Kidney (tissue), 13 donors: ENCODE measurements at regions not wholly inside any gene's neighbourhood (a gene's known extent, or its start where the extent isn't known, plus 50 kb on each side); places are given as distances from the start of the nearest gene placed in this dataset.

Source experiments
- DNase-seq, 5 donors: peaks; one replicate each; pipeline ENCODE4 v3.0.0-alpha.2; 2013 to 2020
- FAIRE-seq: peaks from 2 replicates; lab custom pipeline; 2012; peaks lifted over from hg19 to GRCh38; lab: Jason Lieb, UNC
- H3K27ac ChIP-seq, 2 donors: one replicate each; pipeline ENCODE4 v1.7.0; 2013; ENCODE audit warnings: low read depth in 2 of 2, low read length in 2 of 2, inconsistent platforms in 1 of 2
- H3K27me3 ChIP-seq: one replicate; pipeline ENCODE4 v1.7.1; 2013; ENCODE audit warnings: low read length, inconsistent platforms; ENCODE audit not compliant: control insufficient read depth, insufficient read depth
- H3K36me3 ChIP-seq, 3 donors: one replicate each; pipeline versions ENCODE4 v1.7.0 to v1.7.1; 2013; ENCODE audit warnings: low read length in 3 of 3, control low read depth in 1 of 3, inconsistent platforms in 1 of 3; ENCODE audit not compliant: insufficient read depth in 3 of 3, control insufficient read depth in 2 of 3
- H3K4me1 ChIP-seq, 3 donors: one replicate each; pipeline versions ENCODE4 v1.7.0 to v1.7.1; 2013; ENCODE audit warnings: low read length in 3 of 3, inconsistent platforms in 1 of 3, low read depth in 1 of 3; ENCODE audit not compliant: control insufficient read depth in 2 of 3, insufficient read depth in 2 of 3
- H3K4me3 ChIP-seq, 3 donors: one replicate each; pipeline versions ENCODE4 v1.7.0 to v1.8.1; 2013; ENCODE audit warnings: low read length in 3 of 3, control low read depth in 1 of 3, inconsistent platforms in 1 of 3
- H3K9ac ChIP-seq, 3 donors: one replicate each; pipeline versions ENCODE4 v1.7.0 to v1.7.1; 2013; ENCODE audit warnings: low read length in 3 of 3, control low read depth in 1 of 3, inconsistent platforms in 1 of 3
- H3K9me3 ChIP-seq, 3 donors: one replicate each; pipeline versions ENCODE4 v1.7.0 to v1.7.1; 2013; ENCODE audit warnings: low read length in 3 of 3, control low read depth in 1 of 3, inconsistent platforms in 1 of 3; ENCODE audit not compliant: control insufficient read depth in 2 of 3, insufficient read depth in 1 of 3
- intact Hi-C: fragments of 100-400 bp; cut with DNase I; formaldehyde crosslinking; loops from one replicate; pipeline ENCODE4 v1.11.1; 2022
- TF ChIP-seq, protein P1 (sequence below): IDR thresholded peaks from 3 replicates; pipeline ENCODE4 v1.5.1; 2012; ENCODE audit warnings: mild to moderate bottlenecking, moderate library complexity, borderline replicate concordance; ENCODE audit not compliant: insufficient read depth; ENCODE audit errors: extremely low read depth
- donor health status: control.
- donor health status: control.
- donor health status: control.
- donor health status: control.
- donor health status: control.
- donor health status: DM: yes; HTN: yes; CAD: no.
- donor health status: Normal renal cell carcinoma (clear cell type).

DNA sequence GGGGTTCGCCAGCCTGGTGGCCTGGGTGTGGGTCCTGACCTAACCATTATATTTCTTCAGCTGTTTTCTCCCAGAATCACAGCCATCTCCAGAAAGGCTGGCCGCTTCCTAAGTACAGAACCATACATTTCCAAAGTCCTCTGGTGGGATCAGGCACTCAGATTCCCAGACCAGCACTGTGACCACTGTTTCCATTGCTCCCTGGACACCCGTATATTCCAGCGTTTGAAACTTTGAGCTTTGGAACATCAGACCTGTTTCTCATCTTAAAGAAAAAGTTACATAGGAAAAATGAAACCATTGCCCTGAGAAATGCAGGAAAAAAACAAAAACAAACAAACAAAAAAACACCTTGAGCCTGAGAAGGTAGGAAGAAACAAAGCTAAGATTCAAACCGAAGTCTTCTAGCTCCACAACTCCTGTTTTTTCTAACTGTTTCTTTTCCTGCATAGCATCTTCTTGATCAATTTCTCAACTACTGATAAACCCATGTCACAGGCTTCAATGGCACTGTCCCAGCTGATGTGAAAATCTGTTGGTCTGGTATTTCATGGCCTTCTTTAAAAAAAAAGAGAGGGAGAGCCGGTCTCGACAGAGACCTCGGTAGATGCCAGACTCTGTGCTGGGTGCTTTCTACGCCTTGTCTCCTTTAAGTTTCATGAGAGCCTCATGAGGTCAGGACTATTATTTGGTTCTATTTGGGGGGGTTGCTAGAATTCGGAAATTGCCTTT lies 221.3 kb downstream of the TOMM20 start:
- intact Hi-C loops, result no loop called here
- DNase-seq (no peak), FAIRE-seq (no peak)
- H3K27ac ChIP-seq, result peak overlapping the region; percentile 68 to 74
- peak overlapping the region in 1 of 3 donors; percentile 20 for H3K9ac ChIP-seq
- no peaks in the 10 kb centered on the region for H3K27me3 ChIP-seq
- no peaks in the 10 kb centered on the region for H3K36me3 ChIP-seq
- no peaks in the 10 kb centered on the region for H3K9me3 ChIP-seq
- H3K4me1 ChIP-seq, result peaks cover 7 to 18% (median 17%) of the 10 kb centered on the region in 3 donors
- TF ChIP-seq, protein P1, sequence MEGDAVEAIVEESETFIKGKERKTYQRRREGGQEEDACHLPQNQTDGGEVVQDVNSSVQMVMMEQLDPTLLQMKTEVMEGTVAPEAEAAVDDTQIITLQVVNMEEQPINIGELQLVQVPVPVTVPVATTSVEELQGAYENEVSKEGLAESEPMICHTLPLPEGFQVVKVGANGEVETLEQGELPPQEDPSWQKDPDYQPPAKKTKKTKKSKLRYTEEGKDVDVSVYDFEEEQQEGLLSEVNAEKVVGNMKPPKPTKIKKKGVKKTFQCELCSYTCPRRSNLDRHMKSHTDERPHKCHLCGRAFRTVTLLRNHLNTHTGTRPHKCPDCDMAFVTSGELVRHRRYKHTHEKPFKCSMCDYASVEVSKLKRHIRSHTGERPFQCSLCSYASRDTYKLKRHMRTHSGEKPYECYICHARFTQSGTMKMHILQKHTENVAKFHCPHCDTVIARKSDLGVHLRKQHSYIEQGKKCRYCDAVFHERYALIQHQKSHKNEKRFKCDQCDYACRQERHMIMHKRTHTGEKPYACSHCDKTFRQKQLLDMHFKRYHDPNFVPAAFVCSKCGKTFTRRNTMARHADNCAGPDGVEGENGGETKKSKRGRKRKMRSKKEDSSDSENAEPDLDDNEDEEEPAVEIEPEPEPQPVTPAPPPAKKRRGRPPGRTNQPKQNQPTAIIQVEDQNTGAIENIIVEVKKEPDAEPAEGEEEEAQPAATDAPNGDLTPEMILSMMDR, result no peak
- no peak overlapping the region for H3K4me3 ChIP-seq

DNA sequence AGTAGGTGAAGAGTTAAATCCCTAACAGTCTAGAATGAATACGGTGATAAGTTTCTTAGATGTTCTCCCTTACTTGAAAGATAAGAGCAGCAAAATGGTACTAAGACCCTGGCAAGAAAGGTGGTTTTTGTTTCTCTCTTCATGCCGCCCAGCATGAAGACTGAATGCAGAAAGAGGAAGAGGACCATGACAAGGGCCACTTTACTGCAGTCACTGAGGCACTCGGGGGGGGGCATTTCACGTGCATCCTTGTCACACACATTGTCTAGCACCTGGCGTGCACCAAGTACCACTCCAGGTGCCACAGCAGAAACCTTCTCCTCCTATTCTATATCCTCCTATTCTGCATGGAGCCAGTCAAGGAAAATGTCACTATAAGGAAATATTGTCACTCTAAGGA lies 222.0 kb downstream of the TOMM20 start:
- Histone ChIP-seq H3K27ac (no peak overlapping the region), H3K4me1 (peaks cover 7 to 17% (median 15%) of the 10 kb centered on the region in 3 donors), H3K4me3 (no peak overlapping the region), H3K27me3 (no peaks in the 10 kb centered on the region), H3K9ac (no peak overlapping the region), H3K9me3 (no peaks in the 10 kb centered on the region), H3K36me3 (no peaks in the 10 kb centered on the region)
- TF ChIP-seq, protein P1, result no peak
- FAIRE-seq (no peak), DNase-seq (no peak)
- intact Hi-C loops, result no loop called here

DNA sequence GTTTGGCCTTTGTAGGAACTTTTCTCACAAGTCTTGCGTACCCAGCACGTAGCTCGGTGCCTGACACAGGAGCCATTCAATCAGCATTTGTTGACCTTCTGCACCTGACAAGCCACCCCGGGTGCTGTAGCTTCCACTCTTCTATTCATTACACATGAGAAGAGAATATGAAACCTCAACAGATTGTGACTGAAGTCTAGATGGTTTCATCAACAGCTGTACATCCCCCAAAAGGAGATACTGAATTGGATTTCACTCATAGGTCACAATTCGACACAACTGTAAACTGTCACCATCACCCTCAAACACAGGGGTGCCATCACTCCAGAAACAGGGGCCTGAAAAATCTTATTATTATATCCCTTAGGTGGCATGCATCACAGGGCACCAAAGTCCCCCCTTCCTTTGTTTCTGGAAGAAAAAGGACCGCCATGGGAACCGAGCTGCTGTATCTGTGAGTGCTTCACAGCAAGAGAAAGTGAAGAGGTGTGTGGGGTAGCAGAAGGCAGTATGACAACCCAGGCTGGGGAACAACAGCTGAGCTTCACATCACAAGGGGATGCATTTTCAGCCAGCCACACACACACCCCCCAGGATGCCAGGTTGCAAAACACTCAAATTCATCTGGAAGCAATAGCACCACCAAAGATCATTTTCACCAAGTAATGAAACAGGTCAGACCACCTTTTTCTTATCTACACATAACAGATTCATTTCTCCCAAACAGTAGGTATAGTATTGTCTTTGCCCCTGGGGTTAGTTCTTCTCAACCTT lies 225.7 kb downstream of the TOMM20 start:
- no peak for DNase-seq
- no peak overlapping the region for H3K9ac ChIP-seq
- no peaks in the 10 kb centered on the region for H3K36me3 ChIP-seq
- no peak overlapping the region for H3K4me3 ChIP-seq
- H3K9me3 ChIP-seq, result no peaks in the 10 kb centered on the region
- intact Hi-C loops, result no loop called here
- FAIRE-seq, result no peak
- TF ChIP-seq, protein P1, result no peak
- no peak overlapping the region for H3K27ac ChIP-seq
- peaks cover 2 to 18% (median 6%) of the 10 kb centered on the region in 3 donors for H3K4me1 ChIP-seq
- no peaks in the 10 kb centered on the region for H3K27me3 ChIP-seq
